GM12865 (cell line): ENCODE measurements at regions not wholly inside any gene's neighbourhood (a gene's known extent, or its start where the extent isn't known, plus 50 kb on each side); places are given as distances from the start of the nearest gene placed in this dataset.

Experiments used
- DNase-seq: peaks from one replicate; pipeline ENCODE4 v3.0.0; 2010; ENCODE audit warnings: low read depth
- H3K4me3 ChIP-seq: 2 replicates; pipeline ENCODE4 v1.5.1; 2011; ENCODE audit warnings: mild to moderate bottlenecking, low read depth, low read length, control low read depth
- TF ChIP-seq, protein P1 (sequence below): IDR thresholded peaks from 2 replicates; pipeline ENCODE4 v1.5.1; 2011; ENCODE audit warnings: low read length, control low read depth, low read depth, inconsistent platforms; ENCODE audit not compliant: insufficient read depth; ENCODE audit errors: missing control alignments

DNA sequence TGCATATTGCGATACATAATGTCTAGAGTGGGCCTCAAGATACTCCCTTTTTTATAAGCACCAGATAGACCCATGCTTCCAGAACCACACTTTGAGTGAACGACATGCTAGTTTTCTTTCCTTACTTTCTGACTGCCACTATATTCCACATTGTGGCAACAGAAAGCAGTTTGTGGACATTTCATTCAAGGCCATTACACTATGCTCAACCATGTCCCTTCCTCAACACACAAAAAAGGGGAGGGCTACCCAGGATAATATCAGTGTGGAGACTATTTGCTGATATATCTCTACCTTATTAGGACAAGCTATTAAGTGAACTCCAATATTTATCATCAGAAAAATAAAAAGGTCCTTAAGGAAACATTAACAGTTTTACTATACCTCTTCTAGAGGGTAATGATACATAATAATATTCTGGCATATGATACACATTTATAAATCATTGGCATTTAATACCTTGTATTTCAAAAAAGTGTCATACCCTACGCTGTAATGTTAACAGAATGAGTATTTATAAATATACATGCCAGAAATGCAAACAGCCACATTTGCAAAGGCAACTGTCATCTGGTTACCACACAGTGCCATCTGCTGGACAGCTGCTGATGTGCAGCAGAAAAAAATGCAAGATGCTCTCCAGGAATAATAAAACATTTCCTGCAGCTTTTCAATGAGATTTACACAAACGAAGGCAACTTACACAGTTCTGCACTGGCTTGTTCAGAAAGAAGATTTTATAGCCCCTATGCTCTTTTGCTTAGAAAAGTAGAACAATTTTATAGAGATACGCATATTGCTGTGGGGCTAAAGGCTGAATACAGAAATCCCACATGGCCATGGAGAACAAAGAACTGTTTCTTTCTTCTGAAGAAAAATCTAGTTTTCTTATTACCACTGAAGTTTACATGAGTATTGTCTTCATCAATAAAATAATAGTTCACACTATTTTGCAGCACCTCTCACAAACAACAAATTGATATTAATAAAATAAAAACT is 182.2 kb upstream of the GRIP1 start:
- H3K4me3 ChIP-seq, result no peak overlapping the region
- DNase-seq, result peak; percentile 66
- TF ChIP-seq, protein P1, sequence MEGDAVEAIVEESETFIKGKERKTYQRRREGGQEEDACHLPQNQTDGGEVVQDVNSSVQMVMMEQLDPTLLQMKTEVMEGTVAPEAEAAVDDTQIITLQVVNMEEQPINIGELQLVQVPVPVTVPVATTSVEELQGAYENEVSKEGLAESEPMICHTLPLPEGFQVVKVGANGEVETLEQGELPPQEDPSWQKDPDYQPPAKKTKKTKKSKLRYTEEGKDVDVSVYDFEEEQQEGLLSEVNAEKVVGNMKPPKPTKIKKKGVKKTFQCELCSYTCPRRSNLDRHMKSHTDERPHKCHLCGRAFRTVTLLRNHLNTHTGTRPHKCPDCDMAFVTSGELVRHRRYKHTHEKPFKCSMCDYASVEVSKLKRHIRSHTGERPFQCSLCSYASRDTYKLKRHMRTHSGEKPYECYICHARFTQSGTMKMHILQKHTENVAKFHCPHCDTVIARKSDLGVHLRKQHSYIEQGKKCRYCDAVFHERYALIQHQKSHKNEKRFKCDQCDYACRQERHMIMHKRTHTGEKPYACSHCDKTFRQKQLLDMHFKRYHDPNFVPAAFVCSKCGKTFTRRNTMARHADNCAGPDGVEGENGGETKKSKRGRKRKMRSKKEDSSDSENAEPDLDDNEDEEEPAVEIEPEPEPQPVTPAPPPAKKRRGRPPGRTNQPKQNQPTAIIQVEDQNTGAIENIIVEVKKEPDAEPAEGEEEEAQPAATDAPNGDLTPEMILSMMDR, result peak; percentile 84

DNA sequence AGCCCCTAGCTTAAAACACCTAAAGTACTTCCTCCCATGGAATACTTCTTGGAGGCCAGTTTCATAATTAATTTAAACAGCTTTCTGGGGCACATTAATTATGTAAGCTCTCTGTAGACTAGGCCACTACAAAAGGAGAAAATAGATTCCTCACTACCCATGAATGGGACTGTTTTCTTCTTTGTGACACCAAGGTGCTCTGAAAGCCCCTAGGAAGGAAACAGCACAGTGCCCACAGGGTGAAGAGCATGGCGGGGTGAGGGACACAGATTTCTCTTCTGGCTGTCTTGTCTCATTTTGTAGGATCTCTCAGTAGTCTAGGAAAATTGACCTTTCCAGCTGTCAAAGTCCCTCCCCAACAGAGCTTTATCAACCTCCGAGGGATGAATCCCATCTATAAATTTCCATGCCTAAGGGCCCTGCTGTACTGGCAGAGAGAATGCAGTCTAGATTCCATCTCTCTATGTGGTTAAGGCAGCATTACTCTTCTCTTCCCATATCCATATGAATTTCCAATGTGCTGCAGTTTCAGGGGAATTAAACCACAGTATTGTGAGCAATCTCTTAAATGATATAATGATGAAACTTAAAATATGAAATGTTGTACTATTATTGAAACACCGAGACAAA is 183.6 kb upstream of the GRIP1 start:
- TF ChIP-seq, protein P1, result no peak
- no peak for DNase-seq
- H3K4me3 ChIP-seq, result no peak overlapping the region

DNA sequence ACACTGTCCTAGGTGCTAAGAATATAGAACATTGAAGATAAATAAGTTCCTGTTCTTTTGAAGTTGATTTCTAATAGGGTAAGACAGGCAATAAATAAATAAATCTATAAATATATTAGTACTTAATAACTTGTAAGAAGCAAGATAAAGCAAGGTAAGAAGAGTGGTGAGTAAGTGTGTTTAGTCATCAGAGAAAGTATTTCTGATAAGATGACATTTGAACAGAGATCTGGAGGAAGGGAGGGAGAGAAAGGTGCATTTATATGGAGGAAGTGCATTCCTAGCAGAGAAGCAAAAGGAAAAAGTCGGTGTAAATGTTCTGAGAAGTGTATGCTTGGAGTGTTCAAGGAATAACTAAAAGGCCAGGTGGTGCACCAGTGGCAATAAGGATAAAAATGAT is 184.4 kb upstream of the GRIP1 start:
- TF ChIP-seq, protein P1, result no peak
- H3K4me3 ChIP-seq, result no peak overlapping the region
- DNase-seq, result no peak

DNA sequence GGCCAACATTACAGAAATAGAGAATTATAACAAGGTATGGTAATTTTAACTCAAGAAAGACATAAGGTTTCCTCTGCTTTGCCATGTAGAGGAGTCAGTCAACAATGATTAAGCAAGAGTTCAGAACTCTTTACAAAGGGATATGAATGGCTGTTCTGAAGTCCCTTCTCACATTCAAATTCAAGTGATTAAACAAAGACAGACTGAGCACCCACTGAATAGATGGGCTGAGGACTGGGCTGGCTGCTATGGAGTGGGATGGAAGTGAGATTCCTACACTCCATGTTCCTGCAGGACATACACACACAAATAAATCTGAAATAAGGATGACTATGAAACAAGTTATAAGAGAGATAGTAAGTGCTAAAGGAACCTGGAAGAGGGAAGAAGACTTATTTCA is 199.0 kb upstream of the GRIP1 start:
- DNase-seq, result no peak
- TF ChIP-seq, protein P1, result no peak
- H3K4me3 ChIP-seq, result no peak overlapping the region

DNA sequence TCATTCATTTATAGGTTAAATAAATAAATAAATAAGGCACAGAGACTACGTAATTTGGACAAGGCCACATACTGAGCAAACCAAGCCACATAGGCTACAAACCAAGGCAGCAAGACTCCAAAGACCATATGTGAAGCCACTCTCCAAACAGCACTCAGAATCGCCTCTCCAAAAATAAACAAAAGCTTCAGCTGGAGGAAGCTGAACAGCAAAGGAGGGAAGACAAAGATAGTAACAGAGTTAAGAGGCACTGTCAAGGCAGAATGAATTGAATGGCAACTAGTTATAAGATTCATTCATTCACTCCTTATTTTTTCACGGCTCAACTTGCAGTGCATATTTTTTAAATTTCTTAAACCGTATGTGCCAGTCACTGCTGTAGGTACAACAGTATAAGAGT is 200.5 kb upstream of the GRIP1 start:
- no peak for DNase-seq
- TF ChIP-seq, protein P1, result no peak
- H3K4me3 ChIP-seq, result no peak overlapping the region

DNA sequence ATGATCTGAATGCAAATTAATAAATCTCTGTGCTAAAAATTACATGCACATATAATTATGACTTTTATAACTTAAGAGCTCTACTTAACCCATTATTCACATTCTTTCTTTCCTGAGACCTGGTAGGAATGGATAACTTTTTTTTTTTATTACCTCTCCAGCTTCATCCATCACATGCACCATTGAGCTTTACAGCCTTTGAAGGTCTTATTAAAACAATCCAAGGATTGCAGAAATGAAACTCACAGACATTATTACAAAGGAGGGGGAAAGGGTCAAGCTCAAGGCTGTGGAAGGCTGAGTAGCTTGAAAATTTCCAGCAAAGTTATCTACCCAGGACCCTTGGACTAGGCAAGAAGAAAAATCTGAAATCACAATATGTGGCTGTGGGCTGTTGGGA is 202.5 kb upstream of the GRIP1 start:
- TF ChIP-seq, protein P1, result no peak
- no peak overlapping the region for H3K4me3 ChIP-seq
- no peak for DNase-seq
